AG08396 (cell line): ENCODE measurements at regions not wholly inside any gene's neighbourhood (a gene's known extent, or its start where the extent isn't known, plus 50 kb on each side); places are given as distances from the start of the nearest gene placed in this dataset.

Source experiments
- DNase-seq: peaks from one replicate; pipeline ENCODE4 v3.0.0; 2012; ENCODE audit warnings: low spot score, mixed read lengths

GRCh38 chr20:3309226-3309625 lies 70.2 kb upstream of the SLC4A11 start:
- no peak for DNase-seq

DNA sequence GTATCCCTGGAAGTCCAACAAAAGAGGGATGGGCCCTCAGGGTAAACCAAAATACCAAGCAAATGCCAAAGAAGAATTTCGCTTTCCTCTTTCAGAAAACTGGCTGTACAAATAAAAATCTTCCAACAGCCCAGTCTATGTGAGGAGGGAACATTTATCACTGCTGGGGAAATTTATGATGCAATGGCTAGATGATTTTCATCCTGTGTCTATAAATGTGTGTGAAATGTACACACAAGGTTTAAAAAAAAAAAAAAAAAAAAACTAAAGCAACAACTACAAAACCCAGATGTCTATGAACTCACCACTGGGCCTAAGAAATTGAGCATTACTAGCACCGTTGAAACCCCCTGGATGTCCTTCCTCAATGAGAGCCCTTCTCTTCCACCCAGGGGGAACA lies 68.7 kb upstream of the SLC4A11 start:
- no peak for DNase-seq

GRCh38 chr20:3307078-3307477 lies 68.1 kb upstream of the SLC4A11 start:
- no peak for DNase-seq

GRCh38 chr20:3306068-3306467 lies 67.1 kb upstream of the SLC4A11 start:
- no peak for DNase-seq

DNA sequence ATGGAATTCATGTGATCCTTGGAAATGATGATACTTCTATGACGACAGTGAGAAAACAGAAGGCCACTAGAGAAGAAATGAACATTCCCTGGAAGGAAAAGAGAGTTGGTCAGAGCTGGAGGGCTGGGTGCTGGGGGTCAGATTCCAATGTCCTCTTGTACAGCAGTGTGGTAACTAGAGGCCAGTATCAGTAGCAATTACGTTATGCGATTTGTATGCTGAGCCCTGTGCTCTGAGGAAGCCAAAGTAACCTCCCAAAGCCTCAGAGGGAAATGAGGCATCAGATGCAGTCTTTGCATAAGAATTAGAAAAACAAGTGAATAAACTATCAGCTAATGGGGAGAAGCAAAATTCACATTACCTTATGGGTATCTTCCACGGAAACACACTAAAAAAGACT lies 65.5 kb upstream of the SLC4A11 start:
- DNase-seq, result no peak

DNA sequence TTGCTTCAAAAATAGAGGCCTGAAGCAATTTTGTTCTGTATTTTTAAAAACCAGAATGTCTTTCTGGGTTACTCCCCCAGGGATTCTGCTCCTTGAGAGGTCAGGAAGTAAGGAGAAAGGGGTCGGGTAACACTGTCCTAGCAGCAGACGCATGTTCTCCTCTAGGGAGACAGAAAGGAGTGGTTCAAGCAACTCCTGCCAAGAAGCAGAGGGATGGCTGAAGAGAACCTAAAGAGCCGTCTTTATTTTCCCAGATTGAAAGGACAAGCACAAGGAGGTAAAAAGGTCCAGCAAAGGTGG lies 58.0 kb upstream of the SLC4A11 start:
- DNase-seq, result no peak

- DNase-seq, result no peak
Observed at GRCh38 chr20:3296261-3297078, 57.5 kb upstream of the SLC4A11 start.
